HG03097 (cell line): ENCODE measurements at regions not wholly inside any gene's neighbourhood (a gene's known extent, or its start where the extent isn't known, plus 50 kb on each side); places are given as distances from the start of the nearest gene placed in this dataset.
"Not testable (repeated sequence)": the region's sequence is repeated elsewhere in the genome, so short reads cannot be mapped to it uniquely, and the experiment has no call there.

ENCODE experiments used
- ATAC-seq: cut with Tn5 transposase; IDR thresholded peaks from one replicate; pipeline ENCODE4 v1.9.1; 2021; ENCODE audit not compliant: unreplicated experiment, low FRiP score

- ATAC-seq: not testable (repeated sequence)
These were observed 652.1 kb upstream of the LRFN5 start for GRCh38 chr14:40954448-40955130.

GRCh38 chr14:40944521-40944920, 662.2 kb upstream of the LRFN5 start:
- ATAC-seq: no peak

GRCh38 chr14:40936861-40937260, 669.8 kb upstream of the LRFN5 start:
- no peak for ATAC-seq

- no peak for ATAC-seq
These were observed 686.3 kb upstream of the LRFN5 start for GRCh38 chr14:40920380-40920779.

GRCh38 chr14:40911141-40911540, 695.5 kb upstream of the LRFN5 start:
- ATAC-seq: no peak

- no peak for ATAC-seq
These were observed 696.8 kb upstream of the LRFN5 start for GRCh38 chr14:40909906-40910305.

GRCh38 chr14:40903709-40904108, 703.0 kb upstream of the LRFN5 start:
- ATAC-seq: no peak

GRCh38 chr14:40899435-40899834, 707.2 kb upstream of the LRFN5 start:
- no peak for ATAC-seq

GRCh38 chr14:40894846-40895245, 711.8 kb upstream of the LRFN5 start:
- no peak for ATAC-seq

- ATAC-seq: no peak
These were observed 717.5 kb upstream of the LRFN5 start for GRCh38 chr14:40889126-40889525.

GRCh38 chr14:40887912-40888311, 718.8 kb upstream of the LRFN5 start:
- no peak for ATAC-seq

- ATAC-seq: no peak
These were observed 736.4 kb upstream of the LRFN5 start for GRCh38 chr14:40870252-40870651.

GRCh38 chr14:40859055-40859454, 747.6 kb upstream of the LRFN5 start:
- no peak for ATAC-seq

GRCh38 chr14:40855343-40855742, 751.3 kb upstream of the LRFN5 start:
- ATAC-seq: no peak

- ATAC-seq: no peak
These were observed 756.5 kb upstream of the LRFN5 start for GRCh38 chr14:40850191-40850590.

- no peak for ATAC-seq
These were observed 759.2 kb upstream of the LRFN5 start for GRCh38 chr14:40847480-40847879.

- no peak for ATAC-seq
These were observed 763.9 kb upstream of the LRFN5 start for GRCh38 chr14:40842816-40843215.

- ATAC-seq: no peak
These were observed 764.8 kb upstream of the LRFN5 start for GRCh38 chr14:40841886-40842285.

- no peak for ATAC-seq
These were observed 768.1 kb upstream of the LRFN5 start for GRCh38 chr14:40838601-40839000.

GRCh38 chr14:40806471-40806870, 800.2 kb upstream of the LRFN5 start:
- no peak for ATAC-seq

- no peak for ATAC-seq
These were observed 810.5 kb upstream of the LRFN5 start for GRCh38 chr14:40796168-40796567.

- no peak for ATAC-seq
These were observed 821.8 kb upstream of the LRFN5 start for GRCh38 chr14:40784860-40785259.

GRCh38 chr14:40762685-40763084, 844.0 kb upstream of the LRFN5 start:
- no peak for ATAC-seq
